HEK293 (cell line): ENCODE measurements at regions not wholly inside any gene's neighbourhood (a gene's known extent, or its start where the extent isn't known, plus 50 kb on each side); places are given as distances from the start of the nearest gene placed in this dataset.

ENCODE experiments used
- CTCF ChIA-PET: fragments of 350-600 bp; formaldehyde crosslinking; extraction: SDS; loops from one replicate; lab custom pipeline; 2021; ENCODE audit warnings: antibody characterized with exemption; lab: Yijun Ruan, JAX
- POLR2A ChIA-PET: fragments of 300-600 bp; formaldehyde crosslinking; extraction: SDS; loops from one replicate; lab custom pipeline; 2020; ENCODE audit warnings: antibody characterized with exemption, inconsistent platforms; lab: Yijun Ruan, JAX
- H3K27ac ChIP-seq: fragments of 200-500 bp; sonication (Bioruptor generic); 2 replicates; pipeline ENCODE4 v1.5.1; 2014; ENCODE audit warnings: low read depth, low read length, control low read depth, inconsistent platforms; ENCODE audit errors: extremely low read depth
- H3K36me3 ChIP-seq, 2 experiments: fragments of 200-500 bp in 1 of 2; sonication (Bioruptor generic) in 1 of 2; 1 replicate in 1 of 2; 2 replicates in 1 of 2; pipeline ENCODE4 v1.5.1; 2014 to 2017; ENCODE audit warnings: inconsistent platforms in 2 of 2, low read length in 2 of 2; ENCODE audit not compliant: control insufficient read depth in 2 of 2, insufficient read depth in 1 of 2
- H3K4me1 ChIP-seq: fragments of 200-500 bp; sonication (Bioruptor generic); 2 replicates; pipeline ENCODE4 v1.5.1; 2014; ENCODE audit warnings: mild to moderate bottlenecking, low read length, inconsistent platforms; ENCODE audit not compliant: control insufficient read depth, insufficient read depth
- H3K4me3 ChIP-seq: 2 replicates; pipeline ENCODE4 v1.5.1; 2011; ENCODE audit warnings: low read depth, mild to moderate bottlenecking, control low read depth, low read length, moderate library complexity
- H3K9me3 ChIP-seq: fragments of 200-500 bp; sonication (Bioruptor generic); 2 replicates; pipeline ENCODE4 v1.5.1; 2014; ENCODE audit warnings: low read depth, low read length, inconsistent platforms; ENCODE audit not compliant: control insufficient read depth, insufficient read depth
- CTCF ChIP-seq: fragments of 450-650 bp; formaldehyde crosslinking; IDR thresholded peaks from 2 replicates; pipeline ENCODE4 v1.5.1; 2016; ENCODE audit warnings: missing biosample characterization, missing genetic modification characterization
- FEZF1 ChIP-seq: fragments of 450-650 bp; formaldehyde crosslinking; IDR thresholded peaks from 2 replicates; pipeline ENCODE4 v1.5.1; 2016; ENCODE audit warnings: missing biosample characterization, missing genetic modification characterization
- PATZ1 ChIP-seq: fragments of 450-650 bp; formaldehyde crosslinking; IDR thresholded peaks from 2 replicates; pipeline ENCODE4 v1.5.1; 2016; ENCODE audit warnings: missing biosample characterization, missing genetic modification characterization
- PRDM1 ChIP-seq: fragments of 450-650 bp; formaldehyde crosslinking; IDR thresholded peaks from 2 replicates; pipeline ENCODE4; 2016; ENCODE audit warnings: missing biosample characterization, missing genetic modification characterization
- PRDM10 ChIP-seq: fragments of 450-650 bp; formaldehyde crosslinking; IDR thresholded peaks from 2 replicates; pipeline ENCODE4 v1.5.1; 2016; ENCODE audit warnings: missing biosample characterization, missing genetic modification characterization
- RBAK ChIP-seq: fragments of 450-650 bp; formaldehyde crosslinking; IDR thresholded peaks from 2 replicates; pipeline ENCODE4 v1.5.1; 2016; ENCODE audit warnings: missing biosample characterization, missing genetic modification characterization
- WT1 ChIP-seq: fragments of 450-650 bp; formaldehyde crosslinking; IDR thresholded peaks from 2 replicates; pipeline ENCODE4 v1.5.1; 2016; ENCODE audit warnings: missing biosample characterization, missing genetic modification characterization
- ZBTB1 ChIP-seq: fragments of 450-650 bp; formaldehyde crosslinking; IDR thresholded peaks from 2 replicates; pipeline ENCODE4 v1.5.1; 2016; ENCODE audit warnings: missing biosample characterization, missing genetic modification characterization
- ZBTB48 ChIP-seq: fragments of 450-650 bp; formaldehyde crosslinking; IDR thresholded peaks from 2 replicates; pipeline ENCODE4 v1.5.1; 2016; ENCODE audit warnings: missing biosample characterization, missing genetic modification characterization
- ZBTB49 ChIP-seq: fragments of 450-650 bp; formaldehyde crosslinking; IDR thresholded peaks from 2 replicates; pipeline ENCODE4 v1.5.1; 2016; ENCODE audit warnings: missing biosample characterization, missing genetic modification characterization, low read depth
- ZEB2 ChIP-seq: fragments of 450-650 bp; formaldehyde crosslinking; IDR thresholded peaks from 2 replicates; pipeline ENCODE4 v1.5.1; 2016; ENCODE audit warnings: missing biosample characterization, missing genetic modification characterization
- ZNF292 ChIP-seq: fragments of 450-650 bp; formaldehyde crosslinking; IDR thresholded peaks from 2 replicates; pipeline ENCODE4 v1.5.1; 2016; ENCODE audit warnings: low read depth, missing biosample characterization, missing genetic modification characterization, borderline replicate concordance
- ZNF398 ChIP-seq: fragments of 450-650 bp; formaldehyde crosslinking; IDR thresholded peaks from 2 replicates; pipeline ENCODE4 v1.5.1; 2017; ENCODE audit warnings: missing biosample characterization, missing genetic modification characterization
- ZNF549 ChIP-seq: fragments of 450-650 bp; IDR thresholded peaks from 2 replicates; pipeline ENCODE4 v1.5.1; 2018; ENCODE audit warnings: missing biosample characterization, missing genetic modification characterization, mild to moderate bottlenecking, inconsistent platforms, moderate library complexity
- ZNF639 ChIP-seq: fragments of 450-650 bp; formaldehyde crosslinking; IDR thresholded peaks from 2 replicates; pipeline ENCODE4 v1.5.1; 2016; ENCODE audit warnings: missing biosample characterization, missing genetic modification characterization
- ZNF664 ChIP-seq: fragments of 450-650 bp; formaldehyde crosslinking; IDR thresholded peaks from 2 replicates; pipeline ENCODE4 v1.5.1; 2016; ENCODE audit warnings: missing biosample characterization, missing genetic modification characterization
- ZNF670 ChIP-seq: fragments of 450-650 bp; formaldehyde crosslinking; IDR thresholded peaks from 2 replicates; pipeline ENCODE4 v1.5.1; 2016; ENCODE audit warnings: missing biosample characterization, missing genetic modification characterization, low read depth
- ZNF785 ChIP-seq: fragments of 450-650 bp; formaldehyde crosslinking; IDR thresholded peaks from 2 replicates; pipeline ENCODE4 v1.5.1; 2016; ENCODE audit warnings: missing biosample characterization, missing genetic modification characterization
- ZNF843 ChIP-seq: fragments of 450-650 bp; formaldehyde crosslinking; IDR thresholded peaks from 2 replicates; pipeline ENCODE4 v1.5.1; 2016; ENCODE audit warnings: missing biosample characterization, missing genetic modification characterization

GRCh38 chr5:126120939-126121338 lies 302.3 kb upstream of the GRAMD2B start (continued):
- no peak for TF ChIP-seq CTCF (tag by site-specific recombination)
- no peak for TF ChIP-seq RBAK (tag by site-specific recombination)
- no peak for TF ChIP-seq ZNF785
- TF ChIP-seq ZBTB48 (tag by site-specific recombination), result no peak
- TF ChIP-seq ZNF664 (tag by site-specific recombination), result no peak

- Histone ChIP-seq H3K36me3 (no peaks in the 10 kb centered on the region), H3K4me3 (no peak overlapping the region), H3K4me1 (peaks cover 19% of the 10 kb centered on the region), H3K27ac (no peak overlapping the region), H3K9me3 (no peaks in the 10 kb centered on the region)
- CTCF ChIA-PET, result interaction anchor here (0.7 kb wide), 1 partner anchor 375 kb away, joined by 3 read pairs; no protein-coding TSS in a partner anchor
- TF ChIP-seq ZBTB48 (tag by site-specific recombination) (peak; percentile 90), ZNF292 (tag by site-specific recombination) (no peak), FEZF1 (0 out of 2 replicates have a peak, but pooled peaks have one; percentile 20)
- TF ChIP-seq, all 188 proteins: peak for 2
- POLR2A ChIA-PET, result no interaction called here
Measured at GRCh38 chr5:126122942-126123341, 300.3 kb upstream of the GRAMD2B start.

- Histone ChIP-seq H3K9me3 (no peaks in the 10 kb centered on the region), H3K27ac (no peak overlapping the region), H3K36me3 (no peaks in the 10 kb centered on the region), H3K4me3 (no peak overlapping the region), H3K4me1 (peaks cover 19% of the 10 kb centered on the region)
- ChIA-PET CTCF (interaction anchor here (0.6 kb wide), 1 partner anchor 255 kb away, joined by 3 read pairs; no protein-coding TSS in a partner anchor), POLR2A (no interaction called here)
- TF ChIP-seq ZBTB49 (tag by site-specific recombination) (no peak), PRDM1 (tag by site-specific recombination) (no peak), ZEB2 (tag by site-specific recombination) (peak; percentile 49; the same call in 1 of the 2 replicates), PATZ1 (no peak), ZNF670 (tag by site-specific recombination) (no peak), ZNF843 (tag by site-specific recombination) (peak; percentile 41; the same call in 1 of the 2 replicates), PRDM10 (0 out of 2 replicates have a peak, but pooled peaks have one; percentile 21), ZNF639 (no peak), WT1 (peak; percentile 70), ZNF549 (tag by site-specific recombination) (0 out of 2 replicates have a peak, but pooled peaks have one; percentile 4), ZNF398 (tag by site-specific recombination) (peak; percentile 39; the same call in 1 of the 2 replicates), ZBTB1 (no peak)
Measured at GRCh38 chr5:126124706-126125345, 298.4 kb upstream of the GRAMD2B start.
